OCI-LY1 (cell line): ENCODE measurements at regions not wholly inside any gene's neighbourhood (a gene's known extent, or its start where the extent isn't known, plus 50 kb on each side); places are given as distances from the start of the nearest gene placed in this dataset.

Source experiments
- H2AFZ ChIP-seq: fragments of 200-600 bp; sonication (generic), shearing (Covaris generic); 2 replicates; pipeline ENCODE4 v1.6.0; 2014; ENCODE audit warnings: antibody characterized with exemption, mild to moderate bottlenecking, low read length
- H3F3A ChIP-seq: fragments of 200-600 bp; sonication (generic), shearing (Covaris generic); 2 replicates; pipeline ENCODE4 v1.6.0; 2014; ENCODE audit warnings: mild to moderate bottlenecking, antibody characterized with exemption, low read length, moderate library complexity; ENCODE audit not compliant: insufficient read depth
- H3K27ac ChIP-seq: fragments of 200-600 bp; sonication (generic); 2 replicates; pipeline ENCODE4 v1.5.1; 2014; ENCODE audit warnings: low read length, mixed run types, mild to moderate bottlenecking, low read depth; ENCODE audit not compliant: poor library complexity, severe bottlenecking
- H3K27me3 ChIP-seq: fragments of 200-600 bp; sonication (generic); 2 replicates; pipeline ENCODE4 v1.6.0; 2014; ENCODE audit warnings: antibody characterized with exemption, mild to moderate bottlenecking, low read length, moderate library complexity; ENCODE audit not compliant: insufficient read depth
- H3K36me3 ChIP-seq: fragments of 200-600 bp; sonication (generic); 2 replicates; pipeline ENCODE4 v1.6.1; 2014; ENCODE audit warnings: mild to moderate bottlenecking, antibody characterized with exemption, low read length, moderate library complexity, mixed read lengths; ENCODE audit not compliant: insufficient read depth
- H3K4me1 ChIP-seq: fragments of 200-600 bp; sonication (generic); 2 replicates; pipeline ENCODE4 v1.5.1; 2014; ENCODE audit warnings: mild to moderate bottlenecking, low read length, moderate library complexity; ENCODE audit not compliant: insufficient read depth, severe bottlenecking
- H3K4me2 ChIP-seq: fragments of 200-600 bp; sonication (generic), shearing (Covaris generic); 2 replicates; pipeline ENCODE4 v1.6.1; 2014; ENCODE audit warnings: low read length
- H3K4me3 ChIP-seq: fragments of 200-600 bp; sonication (generic); 2 replicates; pipeline ENCODE4 v1.5.1; 2014; ENCODE audit warnings: low read length, low read depth, mild to moderate bottlenecking, mixed read lengths; ENCODE audit not compliant: poor library complexity, severe bottlenecking
- H3K79me2 ChIP-seq: fragments of 200-600 bp; shearing (Covaris generic); 2 replicates; pipeline ENCODE4 v1.6.1; 2016; ENCODE audit warnings: mixed run types, low read length, mixed read lengths; ENCODE audit not compliant: insufficient read depth
- H3K9ac ChIP-seq: fragments of 200-600 bp; sonication (generic), shearing (Covaris generic); 2 replicates; pipeline ENCODE4 v1.6.1; 2014; ENCODE audit warnings: mild to moderate bottlenecking, low read length, mixed read lengths
- H3K9me2 ChIP-seq: fragments of 200-600 bp; sonication (generic), shearing (Covaris generic); 2 replicates; pipeline ENCODE4 v1.6.1; 2014; ENCODE audit warnings: low read depth, mild to moderate bottlenecking, low read length, mixed read lengths
- H3K9me3 ChIP-seq: fragments of 200-600 bp; shearing (Covaris generic); 2 replicates; pipeline ENCODE4 v1.6.1; 2014; ENCODE audit warnings: low read length, mixed read lengths
- H4K20me1 ChIP-seq: fragments of 200-600 bp; sonication (generic), shearing (Covaris generic); 2 replicates; pipeline ENCODE4 v1.6.0; 2016; ENCODE audit warnings: mild to moderate bottlenecking, low read length; ENCODE audit not compliant: insufficient read depth
- EZH2 ChIP-seq: fragments of 200-600 bp; sonication (generic), shearing (Covaris generic); IDR thresholded peaks from 2 replicates; pipeline ENCODE4 v1.8.0; 2017; ENCODE audit warnings: borderline replicate concordance, mixed run types, mild to moderate bottlenecking, antibody characterized with exemption, low read length, moderate library complexity, mixed read lengths
- TF ChIP-seq, protein P1 (sequence below): fragments of 200-600 bp; sonication (generic), shearing (Covaris generic); IDR thresholded peaks from 2 replicates; pipeline ENCODE4 v1.5.1; 2017; ENCODE audit warnings: mild to moderate bottlenecking, antibody characterized with exemption, low read length, moderate library complexity, mixed read lengths

GRCh38 chr1:101109791-101110190 lies 84.2 kb upstream of the DPH5 start:
- Histone ChIP-seq H2AFZ (no peak overlapping the region), H3K4me2 (no peak overlapping the region), H3K27ac (no peak overlapping the region), H3K9me3 (no peaks in the 10 kb centered on the region), H3K9me2 (no peaks in the 10 kb centered on the region), H3K4me3 (no peak overlapping the region), H3K4me1 (peaks cover 18% of the 10 kb centered on the region), H3K9ac (no peak overlapping the region), H3K79me2 (no peaks in the 10 kb centered on the region), H3K27me3 (no peaks in the 10 kb centered on the region), H4K20me1 (no peaks in the 10 kb centered on the region), H3K36me3 (no peaks in the 10 kb centered on the region), H3F3A (no peaks in the 10 kb centered on the region)
- TF ChIP-seq, protein P1, sequence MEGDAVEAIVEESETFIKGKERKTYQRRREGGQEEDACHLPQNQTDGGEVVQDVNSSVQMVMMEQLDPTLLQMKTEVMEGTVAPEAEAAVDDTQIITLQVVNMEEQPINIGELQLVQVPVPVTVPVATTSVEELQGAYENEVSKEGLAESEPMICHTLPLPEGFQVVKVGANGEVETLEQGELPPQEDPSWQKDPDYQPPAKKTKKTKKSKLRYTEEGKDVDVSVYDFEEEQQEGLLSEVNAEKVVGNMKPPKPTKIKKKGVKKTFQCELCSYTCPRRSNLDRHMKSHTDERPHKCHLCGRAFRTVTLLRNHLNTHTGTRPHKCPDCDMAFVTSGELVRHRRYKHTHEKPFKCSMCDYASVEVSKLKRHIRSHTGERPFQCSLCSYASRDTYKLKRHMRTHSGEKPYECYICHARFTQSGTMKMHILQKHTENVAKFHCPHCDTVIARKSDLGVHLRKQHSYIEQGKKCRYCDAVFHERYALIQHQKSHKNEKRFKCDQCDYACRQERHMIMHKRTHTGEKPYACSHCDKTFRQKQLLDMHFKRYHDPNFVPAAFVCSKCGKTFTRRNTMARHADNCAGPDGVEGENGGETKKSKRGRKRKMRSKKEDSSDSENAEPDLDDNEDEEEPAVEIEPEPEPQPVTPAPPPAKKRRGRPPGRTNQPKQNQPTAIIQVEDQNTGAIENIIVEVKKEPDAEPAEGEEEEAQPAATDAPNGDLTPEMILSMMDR = no peak
- no peak for TF ChIP-seq EZH2

DNA sequence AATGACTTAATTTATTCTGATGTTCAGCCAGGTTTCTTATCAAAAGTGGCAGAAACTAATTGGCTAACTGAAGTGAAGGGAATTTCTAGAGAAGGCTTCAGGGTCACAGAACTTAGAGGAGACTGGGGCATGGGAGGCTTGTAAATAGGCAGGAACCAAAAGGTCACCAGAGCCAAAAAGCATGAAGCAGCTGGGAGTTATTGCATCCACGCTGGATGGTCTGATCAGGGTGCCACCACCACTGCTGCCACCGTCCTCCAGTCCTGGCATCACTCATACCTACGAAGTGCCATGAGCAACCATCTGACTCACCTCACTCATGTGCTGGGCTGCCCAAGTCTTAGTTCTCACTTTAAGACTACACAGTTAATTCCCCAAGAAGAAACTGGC lies 82.5 kb upstream of the DPH5 start:
- Histone ChIP-seq H3K4me1 (peaks cover 18% of the 10 kb centered on the region), H2AFZ (no peak overlapping the region), H3K36me3 (no peaks in the 10 kb centered on the region), H3F3A (no peaks in the 10 kb centered on the region), H3K27ac (no peak overlapping the region), H3K79me2 (no peaks in the 10 kb centered on the region), H3K27me3 (no peaks in the 10 kb centered on the region), H3K9ac (no peak overlapping the region), H3K9me2 (no peaks in the 10 kb centered on the region), H3K4me2 (no peak overlapping the region), H4K20me1 (no peaks in the 10 kb centered on the region), H3K4me3 (no peak overlapping the region), H3K9me3 (no peaks in the 10 kb centered on the region)
- no peak for TF ChIP-seq EZH2
- TF ChIP-seq, protein P1 = no peak

DNA sequence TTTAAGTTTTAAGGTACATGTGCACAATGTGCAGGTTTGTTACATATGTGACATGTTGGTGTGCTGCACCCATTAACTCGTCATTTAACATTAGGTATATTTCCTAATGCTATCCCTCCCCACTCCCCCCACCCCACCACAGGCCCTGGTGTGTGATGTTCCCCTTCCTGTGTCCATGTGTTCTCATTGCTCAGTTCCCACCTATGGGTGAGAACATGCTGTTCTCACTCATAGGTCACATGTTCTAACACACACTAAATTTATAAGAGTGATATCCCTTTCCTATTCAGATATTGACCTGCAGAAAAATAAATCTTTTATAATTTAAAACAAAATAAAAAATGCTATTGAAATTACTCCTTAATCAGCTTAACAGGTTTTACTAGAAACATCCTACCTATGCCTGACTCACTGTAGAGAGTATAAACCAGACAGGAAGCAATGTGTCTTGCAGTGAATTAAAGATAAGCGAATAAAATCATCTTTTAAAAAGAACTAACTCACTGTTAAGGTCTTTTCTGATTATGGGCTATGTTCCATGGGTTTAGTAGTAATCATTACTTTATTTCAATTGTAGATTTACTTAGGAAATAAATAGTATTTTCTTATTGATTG lies 82.0 kb upstream of the DPH5 start:
- no peaks in the 10 kb centered on the region for H4K20me1 ChIP-seq
- H3F3A ChIP-seq = no peaks in the 10 kb centered on the region
- H3K4me1 ChIP-seq = peaks cover 17% of the 10 kb centered on the region
- no peaks in the 10 kb centered on the region for H3K36me3 ChIP-seq
- no peaks in the 10 kb centered on the region for H3K79me2 ChIP-seq
- H3K4me2 ChIP-seq = no peak overlapping the region
- TF ChIP-seq, protein P1 = no peak
- no peak for TF ChIP-seq EZH2
- H2AFZ ChIP-seq = no peak overlapping the region
- H3K9ac ChIP-seq = no peak overlapping the region
- no peaks in the 10 kb centered on the region for H3K9me2 ChIP-seq
- no peaks in the 10 kb centered on the region for H3K27me3 ChIP-seq
- no peak overlapping the region for H3K27ac ChIP-seq
- no peak overlapping the region for H3K4me3 ChIP-seq
- no peaks in the 10 kb centered on the region for H3K9me3 ChIP-seq
